C1 segment of cervical spinal cord (tissue), 14 donors: ENCODE measurements at regions not wholly inside any gene's neighbourhood (a gene's known extent, or its start where the extent isn't known, plus 50 kb on each side); places are given as distances from the start of the nearest gene placed in this dataset.
"Not testable (repeated sequence)": the region's sequence is repeated elsewhere in the genome, so short reads cannot be mapped to it uniquely, and the experiment has no call there.

ENCODE experiments used
- DNase-seq, 14 donors: peaks; one replicate each; lab custom pipeline; 2025; lab: John Stamatoyannopoulos, UW

DNA sequence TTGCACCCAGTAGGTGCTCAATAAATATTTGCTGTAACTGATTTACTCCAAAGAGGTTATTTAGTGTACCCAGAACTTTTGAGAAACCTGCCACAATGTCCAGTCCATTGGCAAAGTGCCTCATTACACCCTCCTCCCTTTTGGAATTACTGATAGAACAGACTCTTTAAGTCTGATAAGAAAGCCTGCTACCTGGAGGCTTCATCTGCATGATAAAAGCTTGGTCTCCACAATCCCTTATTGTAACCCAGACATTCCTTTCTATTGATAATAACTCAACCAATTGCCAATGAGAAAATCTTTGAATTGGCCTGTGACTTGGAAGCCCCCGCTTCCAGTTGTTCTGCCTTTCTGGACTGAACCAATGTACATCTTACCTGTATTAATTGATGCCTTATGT is 127.0 kb upstream of the FOXN2 start:
- DNase-seq, result no peak

DNA sequence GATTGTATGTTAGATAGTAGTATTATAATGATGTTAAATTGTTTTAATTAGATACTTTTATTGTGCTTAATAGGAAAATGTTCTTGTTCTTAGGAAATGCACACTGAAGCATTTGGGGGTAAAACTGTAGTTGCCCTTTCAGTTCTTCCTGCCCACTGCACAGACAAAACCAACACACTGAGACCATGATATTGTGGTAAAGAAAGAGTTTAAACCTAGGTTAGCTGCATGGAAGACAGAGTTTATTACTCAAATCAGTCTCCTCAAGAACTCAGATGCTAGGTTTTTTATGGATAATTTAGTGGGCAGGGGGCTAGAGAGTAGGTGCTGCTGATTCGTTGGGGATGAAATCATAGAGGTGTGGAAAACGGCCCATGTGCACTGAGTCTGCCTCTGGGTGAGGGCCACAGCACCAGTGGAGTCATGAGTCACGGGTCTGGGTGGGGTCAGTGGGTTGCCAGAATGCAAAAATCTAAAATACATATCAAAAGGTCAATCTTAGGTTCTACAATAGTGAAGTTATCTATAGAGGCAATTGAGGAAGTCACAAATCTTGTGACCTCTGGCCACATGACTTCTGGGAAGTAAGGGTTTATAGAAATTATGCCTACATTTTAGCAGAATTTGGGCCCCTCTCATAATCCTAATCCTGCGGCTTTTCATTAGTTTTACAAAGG is 124.8 kb upstream of the FOXN2 start:
- DNase-seq, result no peak

DNA sequence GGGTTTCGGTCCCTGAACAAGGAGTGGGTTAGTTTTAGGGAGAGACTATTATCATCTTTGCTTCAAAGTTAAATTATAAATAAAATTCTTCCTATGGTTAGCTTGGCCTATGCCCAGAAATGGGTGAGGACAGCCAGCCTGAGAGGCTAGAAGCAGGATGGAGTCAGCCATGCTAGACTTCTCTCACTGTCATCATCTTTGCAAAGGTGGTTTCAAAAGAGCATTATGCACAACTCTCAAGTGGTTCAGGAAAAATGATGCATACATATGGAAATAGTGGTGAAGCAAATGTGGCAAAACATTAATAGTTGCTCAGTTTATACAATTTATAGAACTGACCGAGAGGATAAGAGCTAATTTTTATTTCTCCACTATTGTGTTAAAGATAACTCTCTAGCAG is 124.3 kb upstream of the FOXN2 start:
- no peak for DNase-seq

DNA sequence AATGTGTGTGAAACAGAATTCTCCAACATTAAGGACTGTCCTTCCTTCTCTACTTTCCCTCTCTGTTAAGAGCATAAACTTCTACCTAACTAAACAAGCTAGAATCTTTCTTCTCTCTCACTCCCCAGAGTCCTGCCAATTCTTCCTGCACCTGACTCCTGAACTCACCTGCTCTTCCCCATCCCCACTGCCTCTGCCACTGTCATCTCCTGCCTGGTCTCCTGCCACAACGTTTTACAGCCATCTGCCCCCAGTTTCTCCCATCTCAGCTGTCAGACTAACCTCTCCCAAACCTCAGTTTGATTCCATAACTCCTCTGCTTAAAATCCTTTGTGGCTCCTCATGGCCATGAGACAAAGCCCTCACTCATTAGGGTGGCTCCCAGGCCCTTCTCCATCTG is 119.8 kb upstream of the FOXN2 start:
- DNase-seq, result peak in 1 of 14 donors; percentile 47

DNA sequence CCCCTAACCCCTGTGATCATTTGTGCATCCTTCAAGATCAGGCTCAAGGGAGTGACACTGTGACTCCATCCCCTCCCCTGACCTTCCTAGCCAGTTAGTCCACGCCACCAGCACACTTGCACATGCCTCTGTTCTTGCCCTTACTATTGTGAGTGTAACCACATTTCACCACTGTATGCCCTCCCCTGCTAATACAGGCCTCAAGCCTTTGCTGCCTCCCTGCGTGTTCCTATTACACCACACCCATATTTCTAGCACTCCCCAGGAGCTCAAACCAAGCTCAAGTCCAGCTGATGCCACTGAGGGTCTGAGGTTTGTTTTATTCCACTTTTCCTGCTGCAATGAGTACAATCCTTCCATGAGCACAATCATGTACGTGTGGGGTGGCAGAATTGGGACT is 119.3 kb upstream of the FOXN2 start:
- no peak for DNase-seq

DNA sequence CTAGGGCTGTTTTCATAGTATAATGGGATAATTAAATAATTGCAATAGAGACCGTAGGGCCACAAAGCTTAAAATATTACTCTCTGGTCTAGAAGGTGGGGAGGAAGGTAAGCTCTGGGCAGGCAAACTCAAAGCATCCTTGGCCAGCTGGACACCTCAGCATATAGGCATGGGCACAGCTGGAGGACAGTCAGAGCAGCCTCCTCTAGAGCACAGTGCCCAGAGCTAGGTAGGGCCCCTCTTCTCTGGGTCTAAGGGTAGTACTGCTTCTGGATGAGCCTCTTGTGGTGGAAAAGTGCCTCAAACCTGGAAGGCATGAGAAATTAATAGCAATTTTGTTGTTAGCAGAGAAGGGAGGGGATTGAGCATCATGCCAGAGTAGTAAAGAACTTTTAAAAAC is 116.9 kb upstream of the FOXN2 start:
- DNase-seq, result no peak

DNA sequence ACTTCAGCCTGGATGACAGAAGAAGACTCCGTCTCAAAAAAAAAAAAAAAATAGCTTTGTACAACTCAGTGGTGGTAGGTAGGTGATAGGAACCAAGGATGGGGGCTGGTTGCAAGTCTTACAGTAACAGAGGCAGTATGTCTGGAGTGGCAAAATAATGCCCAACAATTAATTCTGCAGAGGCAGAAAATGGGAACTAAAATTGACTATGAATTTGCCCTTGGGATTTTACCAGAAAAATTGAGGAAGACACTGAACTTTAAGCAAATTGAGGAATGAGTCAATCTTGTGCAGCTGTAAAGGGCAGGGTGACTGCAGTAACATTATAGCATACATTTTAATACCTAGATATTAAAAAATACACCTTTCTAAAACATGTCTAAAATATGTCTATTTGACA is 116.1 kb upstream of the FOXN2 start:
- DNase-seq, result no peak

DNA sequence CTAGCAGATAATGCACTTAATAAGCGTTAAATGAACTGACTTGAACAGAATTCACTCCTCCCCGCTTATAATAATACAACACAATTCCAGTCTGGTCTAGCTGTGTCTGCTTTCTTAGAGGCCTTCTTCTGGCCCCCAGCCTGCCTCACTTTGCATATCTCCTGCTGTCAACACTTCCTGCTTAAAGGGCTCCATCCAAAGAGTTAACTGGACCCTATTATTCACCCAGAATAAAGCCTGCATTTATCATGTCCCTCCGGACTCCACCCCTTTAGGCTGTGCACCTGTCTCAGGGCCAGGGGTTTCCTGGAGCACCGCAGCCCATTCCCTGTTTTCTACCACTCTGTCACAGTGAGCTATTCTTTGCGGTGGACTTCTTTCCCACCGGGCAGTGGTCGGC is 115.4 kb upstream of the FOXN2 start:
- no peak for DNase-seq

DNA sequence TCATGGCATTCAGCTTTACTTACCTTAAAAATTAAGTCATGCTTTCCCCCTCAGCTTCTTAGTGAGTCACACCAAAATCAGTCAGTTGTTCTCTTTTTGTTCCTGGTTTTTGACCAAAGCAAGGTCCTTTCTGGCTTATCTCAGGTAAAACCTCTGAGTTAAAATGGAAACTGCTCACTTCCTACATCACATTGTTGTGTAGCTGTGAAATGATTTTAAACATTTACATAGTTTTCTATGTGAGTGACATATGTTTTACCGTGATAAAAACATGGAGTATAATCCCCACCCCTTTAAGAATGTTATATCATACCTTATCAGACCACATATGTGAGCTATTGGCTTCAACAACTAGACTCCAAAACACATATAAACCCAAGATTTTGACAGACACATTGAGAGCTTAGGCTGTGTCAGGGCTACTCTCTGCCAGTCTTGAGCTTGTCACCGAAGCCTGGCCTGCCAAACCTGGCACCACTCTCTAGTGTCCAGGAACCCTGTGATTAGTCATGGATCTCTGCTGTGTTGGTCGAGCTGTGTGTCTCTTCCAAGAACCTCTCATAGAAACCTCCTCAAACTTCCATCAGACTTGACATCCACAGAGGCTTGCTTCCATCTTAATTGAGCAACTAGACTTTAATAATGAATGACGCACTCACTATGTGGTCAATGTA is 113.7 kb upstream of the FOXN2 start:
- DNase-seq, result no peak

DNA sequence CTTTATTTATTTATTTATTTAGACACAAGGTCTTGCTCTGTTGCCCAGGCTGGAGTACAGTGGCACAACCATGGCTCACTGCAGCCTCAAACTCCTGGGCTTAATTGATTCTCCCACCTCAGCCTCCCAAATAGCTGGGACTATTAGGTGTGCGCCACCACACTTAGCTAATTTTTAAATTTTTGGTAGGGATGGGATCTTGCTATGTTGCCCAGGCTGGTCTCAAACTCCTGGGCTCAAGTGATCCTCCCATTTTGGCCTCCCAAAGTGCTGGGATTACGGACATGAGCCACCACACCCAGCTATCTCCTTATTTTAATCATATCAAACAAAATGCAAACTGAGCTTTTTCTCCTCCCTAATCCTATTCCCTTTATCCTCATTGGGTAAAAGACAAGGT is 113.0 kb upstream of the FOXN2 start:
- not testable (repeated sequence) for DNase-seq

DNA sequence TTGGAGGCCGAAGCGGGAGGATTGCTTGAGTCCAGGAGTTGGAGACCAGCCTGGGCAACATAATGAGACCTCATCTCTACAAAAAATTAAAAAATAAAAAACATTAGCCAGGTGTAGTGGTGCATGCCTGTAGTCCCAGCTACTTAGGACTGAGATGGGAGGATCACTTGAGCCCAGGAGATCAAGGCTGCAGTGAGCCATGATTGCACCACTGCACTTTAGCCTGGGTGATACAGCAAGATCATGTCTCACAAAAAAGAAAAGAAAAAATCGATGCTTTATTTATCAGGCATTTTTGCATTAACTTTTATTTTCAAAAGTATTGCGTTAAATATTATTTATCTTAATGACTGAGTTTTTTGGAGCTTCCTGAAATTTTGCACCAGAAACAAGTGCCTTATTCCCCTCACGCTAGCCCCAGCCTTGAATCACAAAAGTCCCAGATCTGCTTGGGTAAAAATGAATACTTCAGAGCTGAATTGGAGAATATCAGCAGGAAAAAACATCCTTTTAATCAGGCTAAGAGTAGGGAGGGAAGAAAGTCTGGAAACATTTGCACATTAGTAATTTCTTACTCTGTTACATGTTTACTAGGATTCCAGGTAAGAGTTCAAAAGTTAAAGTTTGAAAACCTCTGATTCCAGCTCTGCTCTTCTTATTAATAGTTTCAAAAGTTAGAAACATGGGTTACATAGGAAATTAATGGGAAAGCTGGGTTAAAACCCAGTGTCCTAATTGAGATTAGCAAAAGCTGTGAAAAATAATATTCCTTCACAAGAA is 111.4 kb upstream of the FOXN2 start:
- no peak for DNase-seq

DNA sequence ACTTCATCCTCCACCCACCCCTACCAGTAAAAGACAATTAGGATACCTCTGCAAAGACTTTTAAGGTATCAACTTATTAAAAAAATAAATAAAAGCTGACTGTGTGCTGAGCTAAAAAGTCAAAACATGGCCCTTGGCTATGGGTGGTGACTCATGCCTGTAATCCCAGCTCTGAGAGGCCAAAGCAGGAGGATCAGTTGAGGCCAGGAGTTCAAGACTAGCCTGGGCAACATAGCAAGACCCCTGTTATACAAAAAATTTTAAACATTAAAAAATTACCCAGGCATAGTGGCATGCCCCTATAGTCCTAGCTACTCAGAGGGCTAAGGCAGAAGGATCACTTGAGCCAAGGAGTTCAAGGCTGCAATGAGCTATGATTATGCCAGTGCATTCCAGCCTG is 110.8 kb upstream of the FOXN2 start:
- no peak for DNase-seq

DNA sequence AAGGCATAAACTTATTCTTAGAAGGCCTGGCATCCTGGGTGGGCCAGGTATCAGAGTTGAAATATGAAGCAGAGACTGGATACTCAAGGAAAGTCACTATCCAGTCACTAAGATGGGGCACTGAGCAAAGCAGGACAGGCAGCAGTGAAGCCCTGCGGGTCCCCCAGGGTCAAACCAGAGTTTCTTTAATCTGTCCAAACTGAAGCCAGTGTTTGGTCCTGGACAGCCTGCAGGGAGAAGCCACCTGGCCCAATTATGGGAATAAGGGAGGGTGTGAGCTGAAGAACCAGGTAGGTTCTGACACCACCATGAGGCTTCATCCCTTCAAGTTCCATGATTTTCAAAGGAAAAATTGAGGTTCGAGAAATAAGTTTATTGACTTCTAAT is 109.7 kb upstream of the FOXN2 start:
- DNase-seq, result peak in 1 of 14 donors; percentile 46

DNA sequence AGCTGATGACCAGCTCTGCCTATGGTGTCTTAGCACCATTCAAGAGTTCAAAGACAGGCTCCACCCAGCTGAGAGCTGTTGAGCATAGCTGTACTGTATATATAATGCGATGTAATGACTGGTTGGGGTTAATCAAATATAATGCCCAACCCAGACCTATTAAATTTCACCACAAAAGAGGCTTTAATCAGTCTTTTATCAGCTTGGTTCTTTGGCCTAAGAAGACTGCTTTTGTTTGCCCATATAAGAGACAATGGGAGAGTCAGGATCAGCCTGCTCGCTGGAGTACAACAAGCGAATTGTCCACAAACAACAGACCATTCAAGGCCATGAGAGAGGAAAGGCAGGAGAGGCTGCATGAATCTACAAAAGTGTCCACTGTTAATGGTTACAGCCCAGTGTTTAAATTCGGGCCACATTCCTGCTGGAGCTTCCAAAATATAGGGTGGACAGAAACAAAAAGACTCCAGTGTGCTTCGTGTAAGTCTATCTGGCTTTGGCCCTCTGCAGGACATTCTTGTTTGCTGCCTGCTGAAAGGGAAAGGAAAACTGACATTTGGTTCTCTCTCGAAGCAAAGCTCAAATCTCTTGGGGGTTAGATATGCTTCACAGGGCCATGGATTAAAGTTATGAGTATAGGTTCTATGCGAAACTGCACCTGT is 109.2 kb upstream of the FOXN2 start:
- DNase-seq, result peak in 12 of 14 donors; percentile 26 to 87 (median 72)

DNA sequence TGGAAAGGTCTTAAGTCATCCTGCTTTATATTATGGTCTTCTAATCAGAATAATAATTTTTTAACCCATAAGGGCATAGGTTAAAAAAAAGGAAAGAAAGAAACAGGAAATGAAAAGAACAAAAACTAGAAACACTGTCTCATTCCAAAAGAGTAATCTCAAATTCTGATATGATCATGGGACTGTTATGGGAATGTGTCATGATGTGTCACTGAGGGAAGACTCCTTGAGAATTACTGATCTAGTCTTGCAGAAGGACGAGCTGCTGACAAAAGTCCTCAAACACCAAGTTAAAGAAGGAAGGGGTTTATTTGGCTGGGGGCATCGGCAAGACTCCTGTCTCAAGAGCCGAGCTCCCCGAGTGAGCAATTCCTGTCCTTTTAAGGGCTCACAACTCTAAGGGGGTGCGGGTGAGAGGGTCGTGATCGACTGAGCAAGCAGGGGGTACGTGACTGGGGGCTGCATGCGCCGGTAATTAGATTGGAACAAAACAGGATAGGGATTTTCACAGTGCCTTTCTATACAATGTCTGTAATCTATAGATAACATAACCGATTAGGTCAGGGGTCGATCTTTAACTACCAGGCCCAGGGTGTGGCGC is 108.3 kb upstream of the FOXN2 start:
- DNase-seq, result not testable (repeated sequence)

DNA sequence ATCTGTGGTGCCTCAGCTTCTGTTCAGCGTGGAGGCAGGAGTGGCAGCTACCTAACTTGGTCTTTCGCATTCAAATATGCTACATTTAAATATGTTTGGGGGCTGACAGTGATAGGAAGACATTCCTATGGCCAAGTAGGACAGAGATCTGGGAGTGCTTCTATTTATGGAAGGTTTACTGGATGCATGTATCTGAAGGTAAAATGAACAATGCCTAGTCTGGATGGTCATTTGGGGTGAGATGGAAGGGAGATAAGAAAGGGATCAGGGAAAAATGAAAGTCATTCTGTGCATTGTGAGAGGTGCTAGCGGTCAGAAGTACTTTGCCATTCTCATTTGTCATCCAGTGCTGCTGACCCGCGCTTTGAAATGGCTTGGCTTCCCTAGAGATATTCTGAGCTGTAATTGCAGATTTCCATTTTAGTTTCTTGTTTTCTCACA is 107.3 kb upstream of the FOXN2 start:
- peak in 1 of 14 donors; percentile 20 for DNase-seq

DNA sequence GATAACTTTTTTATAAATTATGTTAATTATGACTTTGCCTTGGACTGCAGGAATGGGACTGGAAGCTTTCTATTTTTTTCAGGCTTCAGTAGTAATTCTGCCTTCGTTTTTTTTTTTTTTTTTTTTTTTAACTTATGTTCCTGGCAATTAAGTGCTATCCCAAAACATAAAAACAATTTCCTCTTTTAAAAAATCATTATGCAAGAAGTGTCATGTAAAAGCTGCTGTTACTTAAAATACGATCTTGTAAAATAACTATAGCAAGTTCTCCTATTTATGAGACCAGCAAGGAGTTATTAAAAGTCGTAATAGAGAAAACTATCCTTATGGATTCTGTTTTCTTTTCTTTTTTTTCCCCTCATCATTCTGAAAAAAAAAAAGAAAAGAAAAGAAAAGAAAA is 106.6 kb upstream of the FOXN2 start:
- no peak for DNase-seq

DNA sequence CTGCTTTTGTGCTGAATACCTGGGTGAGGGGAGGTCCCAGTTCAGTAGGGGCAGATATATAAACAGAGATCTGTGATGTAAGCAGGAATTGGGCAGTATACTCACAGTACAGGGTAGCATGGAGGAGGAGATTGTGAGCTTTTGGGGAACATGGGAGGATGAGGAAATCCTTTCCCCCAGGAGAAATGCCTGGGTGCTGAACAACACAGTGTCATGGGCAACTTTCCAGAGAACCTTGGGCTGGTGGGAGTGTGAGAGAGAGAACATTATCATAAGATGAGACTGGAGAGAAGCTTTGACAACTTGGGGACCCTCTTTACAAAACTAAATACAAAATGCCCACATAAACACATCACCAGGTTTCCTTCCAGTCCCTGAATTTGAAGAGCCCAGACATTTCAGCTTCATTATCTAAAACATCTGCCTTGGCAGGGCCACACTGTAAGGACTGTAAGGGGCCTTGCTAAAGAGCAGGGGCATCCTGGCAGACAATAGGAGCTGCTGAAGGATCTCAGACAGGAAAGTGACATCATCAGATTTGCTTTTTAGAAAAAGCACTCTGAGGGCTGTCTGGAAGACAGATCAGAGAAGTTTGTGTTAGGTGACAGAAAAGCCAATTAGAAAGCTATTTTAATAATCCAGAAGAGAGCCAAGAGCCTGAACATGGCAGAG is 105.1 kb upstream of the FOXN2 start:
- DNase-seq, result no peak

DNA sequence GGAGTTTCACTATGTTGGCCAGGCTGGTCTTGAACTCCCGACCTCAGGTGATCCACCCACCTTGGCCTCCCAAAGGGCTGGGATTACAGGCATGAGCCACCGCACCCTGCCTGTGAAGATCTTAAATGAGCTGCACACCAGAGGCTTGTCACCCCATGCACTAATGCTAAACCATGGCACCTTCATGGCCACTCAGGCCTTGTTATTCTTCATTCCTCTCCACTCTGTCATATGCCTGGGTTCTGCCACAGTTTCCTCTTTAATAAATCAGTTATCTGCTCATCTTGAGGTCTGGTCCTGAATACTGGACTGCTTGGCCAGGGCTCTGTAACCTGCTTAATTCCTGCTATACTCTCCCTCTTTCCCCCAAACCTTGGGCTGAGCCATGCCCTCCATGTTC is 104.3 kb upstream of the FOXN2 start:
- no peak for DNase-seq

DNA sequence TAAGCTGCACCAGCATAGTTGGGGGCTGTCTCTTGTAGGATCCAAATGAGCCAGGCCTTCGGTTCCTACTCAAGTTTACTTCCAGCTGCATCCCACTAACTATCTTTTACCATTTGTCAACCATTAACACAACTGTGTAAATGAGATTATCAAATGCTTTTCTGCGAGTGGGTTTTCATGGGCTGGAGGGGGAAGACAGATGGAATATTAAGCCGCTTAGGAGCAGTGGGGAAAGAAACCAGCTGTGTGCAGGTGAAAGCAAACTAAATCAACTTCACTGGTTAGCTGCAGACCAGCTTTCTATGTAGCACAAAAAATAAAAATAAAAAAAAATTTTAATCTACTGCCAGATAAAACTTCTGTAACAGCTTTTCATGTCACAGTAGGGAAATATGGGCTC is 100.8 kb upstream of the FOXN2 start:
- DNase-seq, result no peak

DNA sequence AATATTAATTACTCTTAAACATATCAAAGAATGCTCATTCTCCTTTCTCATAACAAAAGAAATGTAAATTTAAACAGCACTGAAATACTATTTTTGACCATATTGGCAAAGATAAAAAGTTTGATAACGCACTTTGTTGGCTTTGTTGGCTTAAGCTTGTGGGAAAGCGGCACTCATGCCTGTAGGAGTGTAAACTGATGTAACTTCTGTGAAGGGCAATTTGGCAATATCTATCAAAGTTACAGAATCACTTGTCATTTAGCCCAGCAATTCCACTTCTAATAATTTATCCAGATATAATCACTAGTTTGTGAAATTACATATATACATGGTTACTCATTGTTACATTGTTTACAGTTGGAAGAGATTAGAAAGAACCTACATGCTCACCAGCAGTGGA is 96.3 kb upstream of the FOXN2 start:
- DNase-seq, result no peak
